H54 (cell line): ENCODE measurements at regions not wholly inside any gene's neighbourhood (a gene's known extent, or its start where the extent isn't known, plus 50 kb on each side); places are given as distances from the start of the nearest gene placed in this dataset.

Source experiments
- DNase-seq: peaks from one replicate; pipeline ENCODE4 v3.0.0; 2011; ENCODE audit warnings: low spot score, mixed read lengths; ENCODE audit not compliant: insufficient read length
- FAIRE-seq: peaks from 3 replicates; lab custom pipeline; 2011; peaks lifted over from hg19 to GRCh38; lab: Jason Lieb, UNC
- POLR2A ChIP-seq: IDR thresholded peaks from 2 replicates; pipeline ENCODE4 v1.6.1; 2011; ENCODE audit warnings: low read depth, mild to moderate bottlenecking, low read length

DNA sequence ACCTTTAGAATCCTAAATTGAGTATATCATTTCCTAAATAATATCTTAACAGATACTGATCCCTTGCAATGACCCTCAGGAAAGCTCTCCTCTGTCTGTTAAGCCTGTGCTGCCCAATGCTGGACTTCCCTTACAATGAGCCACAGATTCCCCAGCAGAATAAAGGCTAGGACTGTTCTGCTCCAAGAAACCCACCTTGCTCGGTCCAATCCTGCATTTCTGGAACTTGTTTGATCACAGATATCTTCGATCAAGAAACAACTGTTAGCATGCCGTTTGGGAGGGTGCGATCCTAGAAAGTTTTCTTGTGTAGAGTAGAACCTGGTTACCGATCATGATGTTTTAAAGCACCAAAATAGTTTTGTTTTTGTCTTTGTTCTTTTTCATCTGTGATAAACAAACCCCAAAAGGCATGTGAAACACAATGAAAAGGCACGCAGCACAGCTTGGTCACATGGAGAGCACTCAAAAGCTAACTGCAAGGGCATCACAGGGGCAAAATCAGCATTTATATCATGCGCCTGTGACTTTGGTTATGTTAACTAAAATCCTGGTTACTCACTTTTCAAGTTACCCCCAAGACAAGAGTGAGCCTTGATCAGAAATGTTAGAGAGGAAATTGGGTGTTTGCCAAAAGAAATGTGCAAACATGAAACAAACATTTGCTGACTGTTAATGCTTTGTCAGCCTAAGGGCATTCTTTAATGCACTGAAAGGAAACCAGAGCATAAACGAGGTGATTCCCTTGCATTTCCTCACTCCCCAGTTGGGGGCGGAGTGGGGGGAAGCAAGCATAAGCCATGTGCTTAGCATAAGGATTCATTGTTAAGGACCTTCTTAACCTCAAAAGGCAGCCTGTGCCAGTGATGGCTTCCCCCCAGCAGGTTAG, 61.9 kb upstream of the ADAMTS16 start:
- TF ChIP-seq POLR2A, result no peak
- FAIRE-seq (no peak), DNase-seq (no peak)

DNA sequence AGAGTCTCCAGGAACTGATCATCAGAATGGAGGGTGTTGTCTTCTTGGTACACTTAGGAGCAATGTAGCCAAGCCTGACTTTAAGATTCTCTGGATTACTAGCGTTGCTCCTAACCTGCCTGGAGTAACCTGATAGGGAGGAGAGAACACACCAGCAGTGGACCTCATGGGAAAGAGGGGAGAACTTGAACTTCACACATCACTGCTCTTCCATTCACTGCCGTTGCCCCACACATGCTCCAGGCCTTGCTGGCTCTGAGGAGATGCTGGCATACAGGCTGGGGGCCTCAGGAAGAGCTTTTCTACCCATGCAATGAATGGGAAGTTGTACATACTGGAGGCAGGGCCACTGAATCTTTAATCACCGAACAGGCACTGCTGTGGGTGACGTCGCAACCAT, 60.3 kb upstream of the ADAMTS16 start:
- FAIRE-seq (no peak), DNase-seq (no peak)
- no peak for TF ChIP-seq POLR2A

DNA sequence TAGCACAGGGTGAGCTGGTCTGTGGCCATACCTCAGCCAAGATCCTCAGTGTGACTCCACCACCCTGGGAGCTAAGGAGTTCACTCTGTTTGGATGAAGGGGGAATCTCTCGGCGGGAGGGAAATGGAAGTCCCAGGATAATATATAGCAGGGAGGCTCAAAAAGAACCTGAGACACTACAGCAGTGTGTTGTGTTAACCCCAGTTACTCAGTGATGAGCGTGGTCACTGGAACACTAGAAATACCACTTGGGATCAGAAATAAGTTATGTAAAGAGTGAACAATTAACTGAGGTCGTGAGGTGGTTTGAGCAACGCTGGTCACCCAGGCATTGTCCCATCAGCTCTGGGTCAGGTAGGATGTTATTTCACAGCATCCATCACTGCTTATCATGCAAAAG, 59.3 kb upstream of the ADAMTS16 start:
- no peak for FAIRE-seq
- DNase-seq, result no peak
- no peak for TF ChIP-seq POLR2A

DNA sequence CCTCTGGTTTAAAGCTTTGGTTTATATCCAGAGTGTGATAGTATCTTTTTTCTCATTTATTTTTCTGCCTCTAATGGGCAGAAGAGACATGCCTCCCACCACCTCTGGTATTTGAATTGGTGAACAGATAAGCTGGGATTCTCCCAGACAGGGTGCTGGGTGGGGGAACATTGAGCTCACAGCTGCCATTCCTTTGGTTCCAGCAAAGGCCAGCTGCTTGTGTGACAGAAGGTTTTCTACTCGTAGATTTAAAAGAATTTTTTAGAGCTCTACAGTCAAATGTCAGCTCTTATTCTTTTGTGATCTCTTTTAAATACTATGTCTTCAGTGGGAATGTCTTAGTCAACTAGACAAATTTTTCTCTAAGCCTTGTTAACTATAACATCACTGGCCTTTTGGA, 54.7 kb upstream of the ADAMTS16 start:
- DNase-seq, result no peak
- no peak for FAIRE-seq
- no peak for TF ChIP-seq POLR2A

DNA sequence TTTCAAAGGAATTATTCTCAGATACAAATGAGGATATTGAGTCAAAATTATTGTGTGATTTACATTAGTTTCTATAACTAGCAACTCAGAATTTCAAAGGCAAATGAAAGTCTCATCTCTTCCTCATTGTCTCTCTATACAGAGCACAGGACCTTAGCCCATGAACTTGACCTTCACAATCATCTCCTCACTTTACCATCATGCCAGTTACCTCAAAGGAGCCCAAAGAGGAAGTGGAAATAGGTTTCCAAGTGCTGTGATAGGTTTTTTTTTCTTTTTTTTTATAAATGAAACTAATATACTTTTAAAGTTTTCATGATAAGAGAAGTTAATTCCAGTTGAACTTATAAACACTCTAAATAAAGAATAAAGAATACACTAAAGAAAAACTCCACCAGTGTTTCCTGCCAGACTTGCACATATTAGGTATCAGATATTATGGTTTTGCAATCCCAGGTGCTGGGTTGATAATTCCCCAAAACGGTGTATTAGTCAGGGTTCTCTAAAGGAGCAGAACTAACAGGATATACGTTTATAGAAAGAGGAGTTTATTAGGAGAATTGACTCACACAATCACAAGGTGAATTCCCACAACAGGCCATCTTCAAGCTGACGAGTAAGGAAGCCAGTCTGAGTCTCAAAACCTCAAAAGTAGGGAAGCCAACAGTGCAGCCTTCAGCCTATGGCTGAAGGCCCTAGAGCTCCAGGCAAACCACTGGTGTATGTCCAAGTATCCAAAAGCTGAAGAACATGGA, 50.1 kb upstream of the ADAMTS16 start:
- FAIRE-seq (no peak), DNase-seq (no peak)
- no peak for TF ChIP-seq POLR2A
